Left renal cortex interstitium (tissue), 4 donors: ENCODE measurements at regions not wholly inside any gene's neighbourhood (a gene's known extent, or its start where the extent isn't known, plus 50 kb on each side); places are given as distances from the start of the nearest gene placed in this dataset.
A peak's percentile ranks its signal among the peaks of the same experiment; 100 is the strongest.

Source experiments
- DNase-seq, 4 donors: peaks; one replicate each; pipeline ENCODE4 v3.0.0-alpha.2; 2013; ENCODE audit warnings: low read depth in 4 of 4, low spot score in 2 of 4, missing footprints in 1 of 4

DNA sequence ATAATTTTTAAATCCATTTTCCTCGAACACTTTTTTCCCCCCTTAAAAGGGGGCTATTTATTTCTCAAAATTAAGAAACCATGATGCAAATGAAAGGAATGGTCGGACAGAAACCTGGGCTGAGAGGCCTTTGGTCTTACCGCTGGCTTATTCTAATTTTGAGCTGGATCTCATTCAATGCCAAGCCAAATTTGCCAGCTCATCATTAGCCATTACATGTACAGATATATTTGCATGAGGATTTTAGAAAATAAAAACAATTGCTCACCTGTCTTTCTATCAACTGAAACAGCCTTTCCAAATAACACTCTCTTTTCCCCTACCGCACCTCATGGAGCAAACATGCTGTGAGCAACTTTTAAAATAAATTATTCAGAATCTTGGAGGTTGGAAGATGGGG, 219.5 kb upstream of the DTNBP1 start:
- no peak for DNase-seq

- DNase-seq: no peak
Observed at GRCh38 chr6:15881150-15881549, 218.3 kb upstream of the DTNBP1 start.

DNA sequence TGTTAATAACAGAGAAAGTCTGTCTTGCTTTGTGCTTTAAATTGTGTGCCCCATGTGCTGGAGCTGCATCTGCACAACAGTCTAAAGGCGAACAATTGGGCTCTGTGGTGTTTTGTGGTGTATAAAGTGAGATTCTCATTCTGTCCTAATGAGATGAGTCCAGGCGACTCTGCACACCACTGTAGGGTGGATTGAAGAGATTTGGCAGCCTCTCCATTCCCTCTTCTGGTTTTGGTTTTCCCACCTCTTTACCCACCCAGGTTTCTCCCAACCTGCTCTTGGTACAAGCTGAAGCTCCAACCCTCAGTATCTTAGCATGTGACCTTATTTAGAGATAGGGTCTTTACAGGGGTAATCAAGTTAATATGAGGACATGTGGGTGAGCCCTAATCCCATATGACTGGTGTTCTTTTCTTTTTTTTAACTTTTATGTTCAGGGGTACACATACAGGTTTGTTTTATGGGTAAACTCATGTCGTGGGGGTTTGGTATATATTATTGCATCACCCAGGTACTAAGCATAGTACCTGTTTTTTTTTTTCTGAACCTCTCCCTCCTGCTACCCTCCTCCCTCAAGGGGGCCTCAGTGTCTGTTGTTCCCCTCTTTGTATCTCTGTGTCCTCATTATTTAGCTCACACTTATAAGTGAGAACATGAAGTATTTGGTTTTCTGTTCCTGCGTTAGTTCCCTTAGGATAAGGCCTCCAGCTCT, 217.6 kb upstream of the DTNBP1 start:
- DNase-seq: no peak

DNA sequence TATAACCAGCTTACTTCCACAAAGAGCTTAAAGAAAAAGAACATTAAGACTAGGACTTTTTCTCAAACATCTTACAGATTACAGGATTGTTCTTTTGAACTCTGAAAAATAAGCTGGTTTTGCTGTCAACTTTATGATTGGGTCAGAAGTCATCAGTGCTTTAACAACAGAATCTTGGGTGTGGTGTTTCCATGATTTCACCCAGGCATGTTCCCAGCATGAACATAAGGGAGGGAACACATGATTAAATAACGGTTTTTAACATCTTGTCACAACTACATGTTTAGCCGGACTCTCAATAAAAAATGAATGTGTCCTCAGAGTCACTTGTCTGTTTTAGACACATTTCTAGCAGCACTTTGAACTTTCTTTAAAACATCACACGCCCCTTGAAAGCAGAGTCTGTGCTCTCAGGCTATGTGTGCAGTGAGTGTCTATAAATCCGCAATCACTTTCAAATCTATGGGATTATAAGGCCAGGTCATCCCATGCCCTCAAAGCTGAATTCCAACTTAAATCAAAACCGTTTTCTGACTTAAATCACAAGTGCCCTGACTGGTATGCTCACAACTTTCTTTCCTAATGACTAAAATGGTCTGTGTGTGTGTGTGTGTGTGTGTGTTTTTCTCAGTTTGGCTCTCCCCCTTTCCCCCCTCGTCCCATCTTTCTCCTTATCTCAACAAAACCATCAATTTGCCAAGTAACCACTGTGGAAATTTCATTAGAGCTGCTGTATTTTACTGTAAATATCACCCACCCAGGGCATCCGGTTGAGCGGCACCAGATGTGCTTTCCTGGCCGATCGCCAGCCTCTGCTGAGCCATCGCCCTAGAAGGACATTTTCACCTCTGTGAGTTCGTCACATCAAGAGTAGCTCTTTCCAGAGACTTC, 216.8 kb upstream of the DTNBP1 start:
- DNase-seq: peak in 3 of 4 donors; percentile 45 to 46 (median 45)

DNA sequence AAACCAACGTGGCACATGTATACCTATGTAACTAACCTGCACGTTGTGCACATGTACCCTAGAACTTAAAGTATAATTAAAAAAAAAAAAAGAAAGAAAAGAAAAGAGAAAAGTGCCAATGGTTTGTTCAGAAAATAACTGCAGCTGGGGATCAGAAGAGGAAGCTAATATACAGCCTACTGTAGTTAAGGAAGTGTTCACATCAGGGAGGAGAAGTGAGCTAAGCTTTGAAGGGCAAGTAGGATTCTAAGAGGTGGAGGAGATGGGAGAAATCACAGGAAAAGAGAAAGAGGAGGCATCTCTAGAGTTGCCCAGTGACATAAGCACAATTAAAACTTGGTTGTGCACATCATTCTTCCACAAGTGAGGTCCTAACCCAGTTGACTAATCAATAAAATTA, 214.4 kb upstream of the DTNBP1 start:
- DNase-seq: no peak

DNA sequence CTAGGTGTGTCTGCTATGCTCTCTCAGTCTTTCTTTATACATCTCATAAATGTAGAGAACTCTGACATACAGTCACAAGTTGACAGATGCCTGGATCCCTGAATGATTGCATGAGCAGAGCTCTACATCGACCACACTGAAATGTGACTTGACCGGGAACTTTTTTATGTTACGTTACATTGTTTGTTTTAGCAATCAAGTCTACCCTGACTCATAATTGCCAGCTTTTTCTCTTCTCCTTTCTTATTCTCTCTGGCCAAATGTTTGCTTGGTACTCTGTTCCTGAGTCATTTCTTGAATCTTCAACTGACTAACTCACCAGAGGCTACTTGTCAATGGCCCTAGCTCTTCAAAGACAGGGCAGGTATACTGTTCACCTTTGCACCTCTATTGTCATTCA, 213.6 kb upstream of the DTNBP1 start:
- no peak for DNase-seq

GRCh38 chr6:15875797-15876196, 213.0 kb upstream of the DTNBP1 start:
- DNase-seq: no peak

GRCh38 chr6:15874821-15875220, 212.0 kb upstream of the DTNBP1 start:
- DNase-seq: no peak

DNA sequence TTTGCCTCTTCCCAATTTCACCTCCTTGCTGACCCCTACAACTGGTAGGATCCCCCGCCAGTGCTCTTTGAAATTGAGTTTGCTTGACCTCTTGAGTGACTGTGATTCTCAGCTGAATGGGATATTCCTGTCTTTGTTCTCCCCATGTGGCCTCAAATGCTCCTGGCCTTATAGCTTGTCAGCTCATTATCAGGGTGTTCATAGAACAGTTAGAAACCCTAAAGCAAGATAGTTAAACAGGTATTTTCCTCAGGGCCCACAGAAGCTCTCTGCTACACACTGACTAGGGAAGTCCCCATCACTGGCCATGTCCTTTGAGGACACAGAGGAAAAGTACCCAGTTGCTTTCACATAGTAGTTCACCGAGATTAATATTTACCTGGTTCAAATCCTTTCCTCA, 211.5 kb upstream of the DTNBP1 start:
- DNase-seq: no peak

- no peak for DNase-seq
Observed at GRCh38 chr6:15872241-15873103, 209.6 kb upstream of the DTNBP1 start.

DNA sequence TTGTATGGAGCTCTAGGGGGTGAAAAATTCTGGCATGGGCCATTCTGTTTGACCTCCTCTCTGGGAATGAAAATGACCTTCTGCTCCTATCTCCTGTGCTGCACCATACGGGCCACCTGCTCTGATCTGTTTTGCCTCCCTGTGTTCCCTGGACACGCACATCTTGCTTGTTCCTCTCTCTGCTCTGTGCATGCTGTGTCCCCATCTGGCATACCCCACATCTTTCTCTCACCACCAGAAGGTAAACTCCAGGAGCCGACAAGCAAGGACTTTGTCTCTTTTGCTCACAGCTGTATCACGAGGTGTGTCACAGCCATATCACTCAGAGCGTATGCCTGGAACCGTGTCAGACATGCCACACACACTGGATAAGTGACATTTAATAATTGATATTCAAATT, 208.4 kb upstream of the DTNBP1 start:
- no peak for DNase-seq

DNA sequence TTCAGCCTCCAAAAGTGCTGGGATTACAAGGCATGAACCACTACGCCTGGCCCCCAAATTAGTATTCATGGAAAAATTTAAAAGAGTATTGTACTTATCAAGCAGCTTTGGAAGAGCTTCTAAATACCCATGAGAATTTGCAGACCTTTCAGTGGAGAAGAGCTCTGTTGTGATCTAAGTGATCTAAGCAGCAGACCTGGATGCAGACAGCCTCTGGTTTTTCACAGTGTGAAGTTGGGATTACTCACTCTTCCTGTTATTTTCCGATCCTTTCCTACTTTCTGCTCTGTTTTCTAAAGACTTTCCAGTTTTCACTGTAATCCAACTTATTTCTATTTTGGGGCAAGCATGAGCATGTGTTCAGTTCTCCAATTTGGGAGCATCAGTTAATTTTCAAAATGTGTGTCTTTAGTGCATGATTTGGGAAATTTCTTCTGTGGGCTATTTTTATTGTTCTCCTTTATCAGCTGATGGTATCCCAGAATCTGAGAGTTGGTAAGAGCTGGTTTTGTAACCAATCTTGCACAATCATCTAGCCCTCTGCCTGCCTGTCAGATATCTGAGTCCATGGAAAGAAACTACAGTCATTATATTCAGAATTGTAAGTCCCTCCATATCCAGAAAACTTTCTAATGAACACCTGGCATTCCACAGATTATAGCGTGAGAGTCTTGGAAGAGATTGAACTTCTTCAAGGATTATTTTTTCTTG, 207.7 kb upstream of the DTNBP1 start:
- no peak for DNase-seq

- no peak for DNase-seq
Observed at GRCh38 chr6:15864708-15865062, 201.9 kb upstream of the DTNBP1 start.

DNA sequence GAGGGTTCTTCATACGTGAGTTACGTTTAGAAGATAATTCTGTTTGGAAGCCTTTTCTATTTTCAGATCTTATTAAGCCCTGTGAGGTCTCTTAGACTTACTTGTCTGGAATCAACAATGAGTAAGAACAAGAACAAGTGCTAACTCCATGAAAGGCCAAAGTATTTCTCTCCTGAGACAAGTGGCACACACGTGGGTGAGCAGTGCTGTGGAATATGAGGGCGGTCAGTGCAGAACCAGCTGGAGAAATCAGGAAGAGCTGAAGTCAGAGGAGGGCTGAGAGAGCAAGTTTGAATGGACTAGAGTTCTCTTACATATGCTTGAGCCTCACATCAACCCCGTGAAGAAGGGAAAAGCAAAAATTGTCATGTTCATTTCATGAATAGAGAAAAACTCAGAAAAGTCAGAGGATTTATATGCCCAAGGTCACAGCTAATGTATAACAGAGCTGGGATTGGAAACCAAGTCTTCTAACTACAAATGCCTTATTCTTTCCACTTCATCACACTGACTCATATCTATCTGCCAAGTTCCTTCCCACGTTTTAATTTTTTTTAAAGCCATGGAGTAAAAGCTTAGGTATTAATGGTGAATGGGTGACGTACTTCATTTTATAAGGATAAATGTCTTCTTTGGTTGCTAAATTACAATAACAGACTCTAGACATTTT, 201.3 kb upstream of the DTNBP1 start:
- no peak for DNase-seq

DNA sequence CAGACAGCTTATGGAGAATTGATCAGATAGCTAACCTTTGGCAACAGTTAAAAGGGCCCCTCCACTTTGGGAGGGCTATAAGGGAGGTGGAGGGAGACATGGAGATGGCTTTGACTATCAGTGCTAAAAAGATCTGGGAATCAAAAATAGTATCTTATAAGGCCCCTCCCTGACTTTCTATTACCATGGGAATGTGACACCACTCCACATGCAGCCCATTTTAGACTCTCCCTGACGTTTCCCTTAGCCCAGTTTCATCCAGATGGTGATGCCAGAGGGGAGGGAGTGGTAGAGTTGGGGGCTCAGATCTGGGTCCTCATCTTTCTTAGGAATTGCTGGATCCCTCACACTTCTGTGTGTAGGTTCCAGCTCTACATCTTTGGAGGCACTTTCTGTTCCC, 200.0 kb upstream of the DTNBP1 start:
- no peak for DNase-seq

- no peak for DNase-seq
Observed at GRCh38 chr6:15861486-15861885, 198.7 kb upstream of the DTNBP1 start.

DNA sequence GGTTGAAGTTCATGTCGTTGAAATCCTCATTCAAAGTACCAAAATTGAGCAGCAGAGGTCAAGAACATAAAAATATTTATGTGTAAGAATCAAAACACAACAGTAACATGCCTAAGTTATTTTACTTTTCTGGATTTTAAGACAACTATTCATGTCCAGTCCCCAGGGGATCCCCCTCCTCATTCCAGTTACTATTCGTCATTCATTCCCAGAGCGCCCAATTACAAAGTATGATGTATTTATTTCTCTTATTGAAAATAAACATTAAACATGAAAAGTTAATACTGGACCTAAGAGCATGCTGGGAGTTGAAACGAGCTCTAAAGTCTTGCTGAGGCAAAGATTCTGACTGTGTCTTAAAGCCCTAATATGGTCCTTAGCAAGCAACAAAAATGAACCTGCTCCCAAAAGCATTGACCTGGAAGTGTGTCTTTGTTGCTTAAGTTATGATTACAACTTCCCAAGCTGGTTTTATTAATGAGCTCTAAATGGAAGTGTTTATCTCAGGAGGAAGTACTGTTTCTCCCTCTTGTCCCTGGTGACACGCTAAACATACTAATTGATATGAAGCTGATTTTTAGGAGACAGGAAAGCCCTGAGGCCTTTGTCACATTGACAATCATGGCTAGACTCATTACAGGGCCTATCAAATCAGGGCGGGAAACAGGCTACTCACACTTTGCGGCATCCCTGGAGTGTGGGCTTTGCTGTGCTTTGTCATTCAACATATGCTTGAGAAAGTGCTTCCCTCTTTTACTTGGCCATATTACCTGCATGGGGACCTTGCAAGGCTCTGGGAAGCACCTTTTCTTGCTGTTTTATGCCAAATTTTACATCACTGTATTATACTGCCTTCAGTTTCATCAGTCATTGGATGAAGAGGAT, 192.2 kb upstream of the DTNBP1 start:
- DNase-seq: no peak

DNA sequence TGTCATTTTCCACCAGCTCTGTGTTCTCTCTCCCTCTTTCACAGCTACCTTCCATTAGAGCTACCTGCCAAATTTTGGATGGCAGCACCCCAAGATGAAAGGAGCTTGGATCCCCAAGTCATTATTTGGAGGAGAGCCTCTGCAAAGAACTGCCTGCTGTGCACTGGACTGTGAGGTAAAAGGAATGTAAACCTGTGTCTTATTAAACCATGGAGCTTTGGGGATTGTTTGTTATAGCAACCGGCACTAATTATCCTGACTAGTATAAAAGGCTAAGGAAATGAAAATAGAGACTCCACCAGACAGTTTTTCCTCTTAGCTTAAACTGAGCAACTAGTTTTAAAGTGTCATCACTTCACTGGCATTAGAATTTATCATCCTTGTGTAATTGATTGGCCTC, 191.6 kb upstream of the DTNBP1 start:
- DNase-seq: no peak

GRCh38 chr6:15853259-15853658, 190.4 kb upstream of the DTNBP1 start:
- DNase-seq: no peak
